SK-N-SH (cell line): ENCODE measurements at regions not wholly inside any gene's neighbourhood (a gene's known extent, or its start where the extent isn't known, plus 50 kb on each side); places are given as distances from the start of the nearest gene placed in this dataset.

Source experiments
- CHD2 ChIP-seq: fragments of 150-350 bp; IDR thresholded peaks from 2 replicates; pipeline ENCODE4 v1.6.1; 2018; ENCODE audit warnings: low read length; ENCODE audit not compliant: partially characterized antibody
- CTCF ChIP-seq: fragments of 200-600 bp; sonication (generic); IDR thresholded peaks from 2 replicates; pipeline ENCODE4 v1.6.1; 2017; ENCODE audit warnings: antibody characterized with exemption, mild to moderate bottlenecking, moderate library complexity
- RAD21 ChIP-seq: IDR thresholded peaks from 2 replicates; pipeline ENCODE4 v1.6.1; 2012; ENCODE audit warnings: mild to moderate bottlenecking, low read length
- RCOR1 ChIP-seq: fragments of 150-350 bp; IDR thresholded peaks from 2 replicates; pipeline ENCODE4 v1.6.1; 2017; ENCODE audit warnings: antibody characterized with exemption, low read length

DNA sequence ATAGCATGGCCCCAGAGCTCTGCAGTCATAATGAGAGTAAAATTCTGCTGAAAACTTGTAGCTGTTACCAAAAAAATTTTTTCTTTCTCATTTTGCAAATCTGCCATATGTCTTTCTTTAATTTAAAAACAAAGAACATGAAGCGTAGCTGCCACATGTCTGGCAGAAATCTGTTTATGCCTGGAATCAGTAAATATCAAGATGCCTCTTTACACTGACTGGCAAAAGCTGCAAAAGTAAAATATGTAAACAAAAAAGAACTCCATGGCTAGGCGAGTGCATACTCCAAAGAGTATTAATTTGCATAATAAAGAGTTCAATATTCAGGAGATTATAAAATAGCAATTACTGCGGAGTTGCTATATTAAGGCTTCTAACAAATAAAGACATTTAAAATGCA lies 130.9 kb upstream of the SP8 start:
- TF ChIP-seq CTCF, result no peak
- no peak for TF ChIP-seq CHD2
- TF ChIP-seq RAD21, result no peak
- TF ChIP-seq RCOR1, result no peak
